Gastrocnemius medialis (tissue), 4 donors: ENCODE measurements at regions not wholly inside any gene's neighbourhood (a gene's known extent, or its start where the extent isn't known, plus 50 kb on each side); places are given as distances from the start of the nearest gene placed in this dataset.

Source experiments
- ATAC-seq, 2 donors: fragments of 150-250 bp; one replicate each; pipeline ENCODE4 v1.9.1; 2016
- DNase-seq, 2 donors: peaks; one replicate each; pipeline ENCODE4 v3.0.0-alpha.2; 2019
- H3K27ac ChIP-seq, 4 donors: fragments of 200-600 bp; sonication (generic); 1 replicate in 1 of 4; 2 replicates in 3 of 4; pipeline ENCODE4 v1.5.1; 2016 to 2018; ENCODE audit warnings: mild to moderate bottlenecking in 2 of 4, moderate library complexity in 1 of 4
- H3K27me3 ChIP-seq, 3 donors: fragments of 200-600 bp; sonication (generic) in 2 of 3; 1 replicate in 1 of 3; 2 replicates in 2 of 3; pipeline versions ENCODE4 v1.5.1 to v1.6.0; 2016 to 2019; ENCODE audit warnings: mild to moderate bottlenecking in 1 of 3, moderate library complexity in 1 of 3
- H3K36me3 ChIP-seq, 2 donors: fragments of 200-600 bp; sonication (generic) in 1 of 2; one replicate each; pipeline ENCODE4 v1.5.1; 2017 to 2018
- H3K4me1 ChIP-seq, 2 donors: fragments of 200-600 bp; sonication (generic) in 1 of 2; one replicate each; pipeline ENCODE4 v1.5.1; 2016 to 2017; ENCODE audit warnings: mild to moderate bottlenecking in 2 of 2
- H3K4me3 ChIP-seq, 4 donors: fragments of 200-600 bp; sonication (generic) in 3 of 4; 1 replicate in 1 of 4; 2 replicates in 3 of 4; pipeline ENCODE4 v1.5.1; 2016 to 2019; ENCODE audit warnings: mild to moderate bottlenecking in 2 of 4
- H3K9me3 ChIP-seq, 3 donors: fragments of 200-600 bp; sonication (generic) in 2 of 3; 1 replicate in 1 of 3; 2 replicates in 2 of 3; pipeline ENCODE4 v1.5.1; 2016 to 2019
- POLR2A ChIP-seq, 2 donors: fragments of 450-650 bp; IDR thresholded peaks; one replicate each; pipeline ENCODE4 v1.6.1; 2017; ENCODE audit warnings: antibody characterized with exemption in 2 of 2, mild to moderate bottlenecking in 2 of 2, moderate library complexity in 2 of 2
- in situ Hi-C, 4 donors: fragments of 200-750 bp; cut with MboI; loops; one replicate each; pipeline versions ENCODE4 v1.15.0 to v1.8.0; 2017; ENCODE audit warnings: low sequenced_read_pairs in 4 of 4
- intact Hi-C: fragments of 100-400 bp; cut with DNase I; formaldehyde crosslinking; loops from one replicate; pipeline ENCODE4 v1.15.1; 2023; ENCODE audit warnings: low total_unique reads
- TF ChIP-seq, protein P1 (sequence below), 5 experiments: fragments of 450-650 bp in 3 of 5; fragments of 200-600 bp in 2 of 5; sonication (generic) in 2 of 5; IDR thresholded peaks in 4 of 5; conservative IDR thresholded peaks in 1 of 5; 1 replicate in 4 of 5; 2 replicates in 1 of 5; pipeline ENCODE4 v1.5.1; 2016 to 2019; ENCODE audit warnings: antibody characterized with exemption in 5 of 5, mild to moderate bottlenecking in 3 of 5, moderate library complexity in 3 of 5

DNA sequence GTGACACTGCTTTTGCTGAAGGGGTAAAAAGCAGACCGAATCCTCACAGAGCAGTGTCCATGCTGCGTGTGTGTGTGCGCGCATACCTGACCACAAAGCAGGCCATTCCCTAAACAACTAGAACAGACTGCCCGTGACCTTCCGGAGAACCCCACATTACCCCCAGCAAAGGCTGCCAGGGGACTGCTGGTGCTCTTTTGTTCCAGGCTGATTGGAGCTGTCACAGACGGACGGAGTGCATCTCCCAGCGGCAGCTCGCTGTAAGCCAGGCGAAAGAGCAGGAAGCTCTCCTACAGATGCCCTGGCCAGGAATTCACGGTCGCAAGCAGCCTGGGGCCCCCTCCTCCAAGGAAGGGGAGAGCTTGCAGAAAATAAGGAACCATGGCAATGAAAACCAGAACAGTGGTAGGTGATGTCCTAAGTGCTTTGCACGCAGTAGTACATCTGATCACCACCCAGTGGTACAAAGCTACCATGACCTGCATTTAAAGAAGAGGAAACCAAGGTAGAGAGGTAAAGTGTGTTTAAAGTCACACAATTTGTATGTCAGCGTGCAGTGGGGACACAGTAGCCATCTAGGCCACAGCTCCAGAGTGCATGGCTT lies 153.4 kb upstream of the DYNLRB2 start:
- no peaks in the 10 kb centered on the region for H3K36me3 ChIP-seq
- no peak for ATAC-seq
- TF ChIP-seq, protein P1, sequence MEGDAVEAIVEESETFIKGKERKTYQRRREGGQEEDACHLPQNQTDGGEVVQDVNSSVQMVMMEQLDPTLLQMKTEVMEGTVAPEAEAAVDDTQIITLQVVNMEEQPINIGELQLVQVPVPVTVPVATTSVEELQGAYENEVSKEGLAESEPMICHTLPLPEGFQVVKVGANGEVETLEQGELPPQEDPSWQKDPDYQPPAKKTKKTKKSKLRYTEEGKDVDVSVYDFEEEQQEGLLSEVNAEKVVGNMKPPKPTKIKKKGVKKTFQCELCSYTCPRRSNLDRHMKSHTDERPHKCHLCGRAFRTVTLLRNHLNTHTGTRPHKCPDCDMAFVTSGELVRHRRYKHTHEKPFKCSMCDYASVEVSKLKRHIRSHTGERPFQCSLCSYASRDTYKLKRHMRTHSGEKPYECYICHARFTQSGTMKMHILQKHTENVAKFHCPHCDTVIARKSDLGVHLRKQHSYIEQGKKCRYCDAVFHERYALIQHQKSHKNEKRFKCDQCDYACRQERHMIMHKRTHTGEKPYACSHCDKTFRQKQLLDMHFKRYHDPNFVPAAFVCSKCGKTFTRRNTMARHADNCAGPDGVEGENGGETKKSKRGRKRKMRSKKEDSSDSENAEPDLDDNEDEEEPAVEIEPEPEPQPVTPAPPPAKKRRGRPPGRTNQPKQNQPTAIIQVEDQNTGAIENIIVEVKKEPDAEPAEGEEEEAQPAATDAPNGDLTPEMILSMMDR (IDR thresholded peaks at IDR 0.05 in 4 of 5, conservative IDR thresholded peaks at IDR 0.05 in 1 of 5), result no peak
- TF ChIP-seq POLR2A (IDR thresholded peaks at IDR 0.05), result no peak
- H3K4me1 ChIP-seq, result no peaks in the 10 kb centered on the region
- intact Hi-C loops (no loop called here), in situ Hi-C loops (no loop called here)
- no peaks in the 10 kb centered on the region for H3K9me3 ChIP-seq
- no peaks in the 10 kb centered on the region for H3K27me3 ChIP-seq
- no peak for DNase-seq
- no peak overlapping the region for H3K27ac ChIP-seq
- no peak overlapping the region for H3K4me3 ChIP-seq

DNA sequence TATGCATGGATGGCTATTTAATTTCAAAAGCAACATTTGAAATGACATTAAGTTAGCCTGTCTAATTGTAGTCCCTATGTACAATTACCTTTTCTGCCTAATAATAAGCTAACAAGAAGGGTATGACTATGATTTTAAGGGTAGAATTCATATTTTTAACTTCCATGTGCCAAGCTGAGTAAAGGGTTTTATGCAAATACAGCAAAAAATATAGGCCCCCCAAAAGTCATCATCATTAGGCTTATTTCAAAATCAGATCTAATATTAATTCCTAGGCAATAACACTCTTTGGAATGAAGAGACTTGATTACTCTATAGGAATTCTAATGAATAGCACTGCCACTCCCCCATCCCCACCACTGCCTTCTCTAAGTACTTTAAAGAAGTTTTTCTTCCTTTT lies 155.9 kb upstream of the DYNLRB2 start:
- intact Hi-C loops, result no loop called here
- Histone ChIP-seq H3K27me3 (no peaks in the 10 kb centered on the region), H3K9me3 (no peaks in the 10 kb centered on the region), H3K27ac (no peak overlapping the region), H3K36me3 (no peaks in the 10 kb centered on the region), H3K4me1 (no peaks in the 10 kb centered on the region), H3K4me3 (no peak overlapping the region)
- no peak for ATAC-seq
- in situ Hi-C loops, result no loop called here
- no peak for DNase-seq
- TF ChIP-seq POLR2A (IDR thresholded peaks at IDR 0.05), result no peak
- TF ChIP-seq, protein P1 (IDR thresholded peaks at IDR 0.05 in 4 of 5, conservative IDR thresholded peaks at IDR 0.05 in 1 of 5), result no peak

- intact Hi-C loops, result no loop called here
- Histone ChIP-seq H3K4me3 (no peak overlapping the region), H3K36me3 (no peaks in the 10 kb centered on the region), H3K9me3 (no peaks in the 10 kb centered on the region), H3K4me1 (no peaks in the 10 kb centered on the region), H3K27ac (no peak overlapping the region), H3K27me3 (no peaks in the 10 kb centered on the region)
- ATAC-seq (no peak), DNase-seq (no peak)
- in situ Hi-C loops, result no loop called here
- TF ChIP-seq POLR2A (IDR thresholded peaks at IDR 0.05), result no peak
- TF ChIP-seq, protein P1 (IDR thresholded peaks at IDR 0.05 in 4 of 5, conservative IDR thresholded peaks at IDR 0.05 in 1 of 5), result no peak
Observed at GRCh38 chr16:80380514-80380913, 160.3 kb upstream of the DYNLRB2 start.

- Histone ChIP-seq H3K27me3 (no peaks in the 10 kb centered on the region), H3K4me1 (no peaks in the 10 kb centered on the region), H3K9me3 (no peaks in the 10 kb centered on the region), H3K4me3 (no peak overlapping the region), H3K36me3 (no peaks in the 10 kb centered on the region), H3K27ac (no peak overlapping the region)
- intact Hi-C loops, result no loop called here
- no peak for DNase-seq
- TF ChIP-seq POLR2A (IDR thresholded peaks at IDR 0.05), result no peak
- TF ChIP-seq, protein P1 (IDR thresholded peaks at IDR 0.05 in 4 of 5, conservative IDR thresholded peaks at IDR 0.05 in 1 of 5), result no peak
- ATAC-seq, result no peak
- in situ Hi-C loops, result no loop called here
Observed at GRCh38 chr16:80377096-80377956, 163.5 kb upstream of the DYNLRB2 start.
